GM12872 (cell line): ENCODE measurements at regions not wholly inside any gene's neighbourhood (a gene's known extent, or its start where the extent isn't known, plus 50 kb on each side); places are given as distances from the start of the nearest gene placed in this dataset.

Experiments
- CTCF ChIP-seq: IDR thresholded peaks from 3 replicates; pipeline ENCODE4 v1.5.1; 2011; ENCODE audit warnings: low read depth, mild to moderate bottlenecking, low read length, moderate library complexity; ENCODE audit not compliant: insufficient read depth

DNA sequence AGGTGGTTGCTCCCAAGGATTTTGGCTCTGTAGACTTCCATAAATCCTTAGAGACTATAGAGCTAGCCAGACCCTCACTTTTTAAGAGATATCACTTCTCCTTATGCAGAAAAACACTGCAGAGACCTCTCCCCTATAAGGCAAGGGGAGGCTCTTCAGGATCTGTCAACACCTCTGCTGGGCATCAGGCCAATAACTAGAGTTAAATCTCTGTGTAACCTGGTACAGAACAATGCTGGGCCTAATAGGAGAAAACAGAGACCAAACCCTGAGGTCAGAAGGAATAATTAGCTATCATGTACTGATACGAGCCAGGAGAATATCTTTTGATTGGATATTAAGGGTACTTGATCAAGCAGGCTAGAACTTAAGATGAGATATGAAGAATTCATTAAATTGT lies 358.5 kb downstream of the TBC1D4 start:
- TF ChIP-seq CTCF: no peak

DNA sequence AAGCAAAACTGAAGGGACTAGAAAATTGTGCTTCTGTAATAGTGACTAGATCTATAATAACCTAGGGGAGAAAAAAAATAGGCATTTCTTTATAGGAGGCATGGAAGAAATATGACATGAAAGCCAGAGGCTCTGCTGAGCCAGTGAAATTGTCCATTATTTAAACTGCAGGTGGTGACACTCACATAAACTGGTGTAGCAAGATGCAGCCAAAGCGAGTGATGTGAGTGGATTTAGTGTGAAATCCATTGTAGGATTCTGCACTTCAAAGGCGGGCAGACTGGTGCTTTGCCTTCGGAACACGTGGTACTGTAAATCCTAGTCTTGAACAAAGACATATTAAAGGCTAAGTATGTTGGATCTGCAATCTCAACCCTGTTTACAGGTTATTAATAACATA lies 361.9 kb downstream of the TBC1D4 start:
- no peak for TF ChIP-seq CTCF

DNA sequence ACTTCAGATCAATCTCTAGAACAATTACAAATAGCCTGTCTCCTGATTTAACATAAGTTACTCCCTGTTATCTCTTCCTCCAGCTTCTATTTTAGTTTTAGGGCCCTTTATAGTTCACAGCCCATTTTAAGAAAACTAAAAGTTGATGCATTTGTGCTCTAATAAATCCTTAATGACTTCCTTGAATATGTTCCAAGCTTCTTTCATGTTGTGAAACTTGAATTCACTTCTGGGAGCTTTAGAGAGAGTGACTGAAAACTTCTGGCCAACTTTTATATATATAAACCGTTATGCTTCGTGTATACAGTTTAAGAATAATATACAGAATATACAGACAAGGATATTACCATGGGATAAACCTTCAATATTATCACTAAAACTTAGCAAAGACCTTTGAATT lies 366.8 kb downstream of the TBC1D4 start:
- TF ChIP-seq CTCF: no peak

GRCh38 chr13:75103976-75104375 lies 378.0 kb downstream of the TBC1D4 start:
- TF ChIP-seq CTCF: no peak

DNA sequence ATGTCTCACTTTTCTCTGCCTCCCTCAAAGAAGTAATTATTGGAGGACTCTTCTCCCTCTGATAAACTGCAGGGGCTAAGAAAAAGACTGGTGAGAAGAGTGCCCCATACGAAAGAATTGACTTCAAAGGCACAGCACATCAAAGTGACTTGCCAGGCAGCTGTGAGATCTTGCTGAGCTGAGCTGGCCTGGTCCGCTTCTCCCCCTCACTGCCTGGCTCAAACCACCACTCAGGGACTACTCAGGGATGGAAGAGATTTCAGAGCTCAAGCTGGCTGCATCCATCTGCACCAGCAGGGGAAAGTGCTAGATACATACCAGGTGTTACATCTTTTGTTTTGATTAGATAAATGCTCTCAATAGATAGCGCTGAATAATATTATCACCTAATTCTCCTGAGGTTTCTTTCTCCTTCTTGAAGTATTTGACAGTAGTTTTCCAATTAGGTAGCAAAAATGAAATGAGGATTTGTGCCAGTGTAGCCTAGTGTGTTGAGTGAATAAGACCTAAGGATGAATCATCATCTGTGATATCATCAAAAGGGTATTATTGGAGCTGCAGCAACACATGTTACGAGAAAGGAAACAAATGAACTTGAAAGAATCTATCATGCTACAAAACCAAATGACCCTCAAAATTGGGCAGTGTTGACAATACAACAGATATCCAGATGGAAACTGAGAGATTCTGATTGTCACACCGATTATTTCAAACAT lies 379.8 kb downstream of the TBC1D4 start:
- TF ChIP-seq CTCF: no peak

DNA sequence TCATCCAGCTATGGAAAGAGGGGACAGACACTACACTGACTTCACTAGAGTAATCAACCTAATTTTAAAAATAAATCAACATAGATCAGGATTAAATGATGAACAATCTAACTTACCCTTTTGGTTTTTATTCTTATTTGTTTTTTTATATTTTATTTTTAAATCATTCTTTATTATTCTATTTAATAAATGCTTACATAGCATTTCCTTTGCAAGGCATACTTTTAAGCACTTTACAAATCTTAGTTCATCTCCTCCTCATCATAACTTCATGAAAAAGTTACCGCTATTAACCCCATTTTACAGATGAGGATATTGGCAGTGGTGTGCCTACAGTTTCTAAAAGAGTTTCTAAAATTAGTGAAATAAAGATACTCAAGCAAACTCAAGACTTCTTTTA lies 380.6 kb downstream of the TBC1D4 start:
- TF ChIP-seq CTCF: no peak

- no peak for TF ChIP-seq CTCF
These were observed 389.8 kb downstream of the TBC1D4 start for GRCh38 chr13:75092143-75092542.
